HG02981 (cell line): ENCODE measurements at regions not wholly inside any gene's neighbourhood (a gene's known extent, or its start where the extent isn't known, plus 50 kb on each side); places are given as distances from the start of the nearest gene placed in this dataset.
"Not testable (repeated sequence)": the region's sequence is repeated elsewhere in the genome, so short reads cannot be mapped to it uniquely, and the experiment has no call there.

ENCODE experiments used
- ATAC-seq: cut with Tn5 transposase; IDR thresholded peaks from one replicate; pipeline ENCODE4 v1.9.1; 2021; ENCODE audit warnings: mild to moderate bottlenecking, moderate library complexity; ENCODE audit not compliant: unreplicated experiment

DNA sequence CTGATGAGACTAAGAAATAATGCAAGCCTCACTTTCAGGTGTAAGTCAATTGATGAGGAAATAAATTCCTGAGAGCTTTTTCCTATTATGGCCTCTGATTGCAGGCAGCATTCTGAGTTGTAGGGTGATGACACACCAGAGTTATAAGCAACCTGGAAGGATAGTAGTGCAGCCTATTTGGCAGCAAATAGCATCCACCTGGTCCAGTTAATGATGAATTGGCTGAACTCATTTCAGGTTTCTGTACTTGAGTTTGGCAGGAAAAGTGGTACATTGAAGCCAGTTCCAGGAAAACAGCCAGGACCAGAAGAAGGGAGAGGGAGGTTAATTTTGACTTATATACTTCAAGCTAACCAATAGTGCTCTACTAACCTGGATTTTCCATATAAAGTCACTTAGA is 316.8 kb downstream of the NAF1 start:
- ATAC-seq = no peak

- peak; percentile 41 for ATAC-seq
These were observed 318.6 kb downstream of the NAF1 start for GRCh38 chr4:162847945-162848549.

- ATAC-seq = peak; percentile 45
These were observed 324.9 kb downstream of the NAF1 start for GRCh38 chr4:162841753-162842152.

GRCh38 chr4:162839814-162840213 is 326.9 kb downstream of the NAF1 start:
- ATAC-seq = no peak

DNA sequence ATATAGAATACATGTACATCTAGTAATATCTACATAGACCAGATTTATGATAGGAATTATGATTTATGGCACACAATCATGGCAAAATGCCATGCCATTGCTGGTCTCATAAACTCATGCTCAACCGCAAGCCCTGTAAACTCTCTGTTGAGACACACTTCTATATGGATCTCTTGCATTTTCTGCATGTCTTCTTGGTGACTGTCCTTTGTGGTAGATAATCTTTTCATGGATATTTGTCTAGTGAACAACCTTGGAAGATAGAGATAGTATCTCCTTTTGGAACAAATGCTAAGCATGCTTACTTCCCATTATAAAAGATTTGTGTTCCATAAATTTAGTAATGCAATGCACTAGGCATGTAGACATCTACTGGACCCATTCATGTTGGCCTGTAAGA is 328.0 kb downstream of the NAF1 start:
- no peak for ATAC-seq

- ATAC-seq = no peak
These were observed 329.0 kb downstream of the NAF1 start for GRCh38 chr4:162837679-162838078.

- no peak for ATAC-seq
These were observed 329.4 kb downstream of the NAF1 start for GRCh38 chr4:162837241-162837640.

DNA sequence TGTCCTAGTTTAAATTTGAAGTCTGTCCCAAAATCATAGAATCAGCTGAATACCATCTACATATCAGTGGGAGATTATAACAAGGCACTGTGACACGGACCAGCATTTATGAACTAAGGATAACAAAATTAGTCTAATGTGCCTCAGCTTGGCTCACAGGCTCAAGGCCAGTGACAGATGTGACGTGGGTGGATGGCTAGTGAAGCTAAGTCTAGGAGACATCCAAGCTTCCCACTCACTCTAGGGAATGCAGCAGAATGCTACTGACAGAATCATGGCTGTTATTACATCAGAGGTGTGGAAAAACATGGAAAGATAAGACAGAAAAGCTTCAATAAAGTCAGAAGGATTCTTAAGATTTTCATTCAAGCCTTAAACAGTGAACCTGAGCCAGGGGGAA is 329.9 kb downstream of the NAF1 start:
- ATAC-seq = no peak

DNA sequence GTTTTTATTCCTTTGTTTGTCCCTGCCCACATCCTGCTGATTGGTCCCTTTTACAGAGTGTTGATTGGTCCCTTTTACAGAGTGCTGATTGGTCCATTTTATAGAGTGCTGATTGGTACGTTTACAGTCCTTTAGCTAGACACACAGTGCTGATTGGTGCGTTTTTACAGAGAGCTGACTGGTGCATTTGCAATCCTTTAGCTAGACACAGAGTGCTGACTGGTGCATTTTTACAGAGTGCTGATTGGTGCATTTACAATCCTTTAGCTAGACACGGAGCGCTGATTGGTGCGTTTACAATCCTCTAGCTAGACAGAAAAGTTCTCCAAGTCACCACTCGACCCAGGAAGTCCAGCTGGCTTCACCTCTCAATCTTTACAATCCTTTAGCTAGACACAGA is 330.4 kb downstream of the NAF1 start:
- not testable (repeated sequence) for ATAC-seq

GRCh38 chr4:162830899-162831298 is 335.8 kb downstream of the NAF1 start:
- ATAC-seq = no peak

DNA sequence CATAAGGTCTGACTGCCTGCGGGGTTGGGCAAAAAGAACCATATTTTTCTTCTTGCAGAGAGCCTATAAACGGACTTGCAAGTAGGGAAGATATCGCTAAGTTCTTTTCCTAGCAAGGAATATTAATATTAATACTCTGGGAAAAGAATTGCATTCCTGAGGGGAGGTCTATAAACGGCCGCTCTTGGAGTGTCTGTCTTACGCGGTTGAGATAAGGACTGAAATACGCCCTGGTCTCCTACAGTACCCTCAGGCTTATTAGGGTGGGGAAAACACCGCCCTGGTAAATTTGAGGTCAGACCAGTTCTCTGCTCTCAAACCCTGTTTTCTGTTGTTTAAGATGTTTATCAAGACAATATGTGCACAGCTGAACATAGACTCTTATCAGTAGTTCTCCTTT is 349.3 kb downstream of the NAF1 start:
- not testable (repeated sequence) for ATAC-seq

GRCh38 chr4:162804351-162804924 is 362.3 kb downstream of the NAF1 start:
- ATAC-seq = no peak

- ATAC-seq = peak; percentile 84
These were observed 363.3 kb downstream of the NAF1 start for GRCh38 chr4:162803378-162803777.

DNA sequence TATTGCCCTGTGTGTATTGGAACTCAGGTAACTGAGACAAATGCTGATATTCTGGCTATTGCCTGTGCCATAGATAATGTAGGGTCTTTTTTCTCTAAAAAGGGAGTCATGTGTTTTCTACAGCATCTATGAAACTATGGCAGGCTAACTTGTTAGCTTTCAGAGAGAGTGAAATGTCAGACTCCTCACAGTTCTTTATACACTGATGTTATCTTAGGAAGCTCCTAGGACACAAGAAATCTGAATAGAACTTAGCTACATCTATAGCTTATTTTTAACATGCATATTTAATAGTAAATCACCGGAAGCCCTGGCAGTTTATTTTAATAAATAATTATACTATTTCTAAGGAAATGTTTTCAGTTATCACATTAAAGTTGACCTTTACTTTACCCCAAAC is 369.6 kb downstream of the NAF1 start:
- ATAC-seq = no peak

- no peak for ATAC-seq
These were observed 373.1 kb downstream of the NAF1 start for GRCh38 chr4:162793571-162793970.

DNA sequence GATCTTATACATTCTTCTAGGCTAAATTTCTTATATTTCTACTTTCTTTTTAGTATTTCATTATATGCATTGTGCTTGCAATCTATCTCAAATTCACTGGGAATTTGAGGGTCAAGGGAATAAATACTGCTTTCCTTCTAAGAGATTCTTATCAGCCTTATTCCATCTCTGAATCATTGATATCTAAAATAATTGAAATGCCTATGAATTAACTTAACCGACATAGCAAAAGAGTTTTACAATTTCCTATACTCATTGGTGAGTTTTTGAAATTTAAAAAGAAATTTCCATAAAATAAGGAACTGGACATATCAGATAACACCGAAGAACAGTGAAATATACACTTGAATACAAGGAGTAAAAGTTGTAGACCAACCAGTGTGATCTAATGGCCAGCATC is 373.7 kb downstream of the NAF1 start:
- ATAC-seq = no peak

GRCh38 chr4:162791226-162791625 is 375.5 kb downstream of the NAF1 start:
- no peak for ATAC-seq

DNA sequence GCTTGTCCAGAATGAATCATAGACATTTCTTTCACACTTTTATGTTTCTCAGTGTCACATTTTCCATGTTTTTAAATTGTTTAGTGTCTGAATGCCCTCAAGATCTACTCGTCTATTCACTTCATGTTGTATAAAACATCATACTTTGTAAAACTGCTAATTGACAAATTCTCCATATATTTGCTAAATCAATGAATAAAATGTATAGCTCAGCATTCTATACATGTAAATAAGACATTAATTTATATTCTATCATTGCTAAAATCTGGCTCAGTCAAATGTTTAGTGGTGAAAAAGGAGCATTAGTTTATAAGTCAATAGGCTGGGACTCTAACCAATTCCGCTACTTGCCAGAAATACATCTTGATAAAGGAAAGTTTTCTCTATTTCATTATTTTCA is 379.6 kb downstream of the NAF1 start:
- ATAC-seq = no peak

- no peak for ATAC-seq
These were observed 383.7 kb downstream of the NAF1 start for GRCh38 chr4:162782778-162783525.

DNA sequence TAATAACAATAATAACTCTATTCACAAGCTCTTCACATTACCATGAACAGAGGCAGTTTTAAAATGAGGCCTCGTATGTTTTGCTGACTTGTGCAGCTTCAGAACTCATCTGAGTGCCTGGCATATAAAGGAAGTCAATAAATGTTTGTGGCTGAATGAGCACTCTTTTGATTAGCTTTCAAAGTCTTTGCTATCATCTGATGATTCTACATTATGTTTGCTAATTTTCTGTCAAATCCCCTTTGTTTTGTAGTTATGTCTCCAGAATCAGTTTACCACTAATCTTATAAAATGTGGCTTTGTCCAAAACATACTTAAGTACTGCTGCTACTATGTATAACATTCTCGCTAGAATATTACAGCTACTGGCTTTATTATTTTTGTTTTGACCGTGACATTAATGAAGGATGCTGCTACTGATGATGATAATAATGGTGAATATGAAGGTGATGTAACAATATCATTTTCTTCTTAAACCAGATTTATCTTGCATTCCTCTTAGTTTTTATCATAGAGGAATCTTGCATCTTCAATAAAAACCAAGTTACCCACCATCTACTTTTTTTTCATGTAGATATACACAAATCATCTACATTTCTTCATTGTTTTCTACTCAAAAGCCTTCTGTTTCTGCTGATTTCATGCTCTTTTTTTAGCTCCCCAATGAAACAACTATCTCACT is 384.5 kb downstream of the NAF1 start:
- no peak for ATAC-seq

- ATAC-seq = no peak
These were observed 395.8 kb downstream of the NAF1 start for GRCh38 chr4:162770761-162771490.
